ENCODE measurements at regions not wholly inside any gene's neighbourhood (a gene's known extent, or its start where the extent isn't known, plus 50 kb on each side); places are given as distances from the start of the nearest gene placed in this dataset.
"Not testable (repeated sequence)": the region's sequence is repeated elsewhere in the genome, so short reads cannot be mapped to it uniquely, and the experiment has no call there.

GRCh38 chr17:63265526-63265925, 180.6 kb downstream of the CYB561 start:
- DNase-seq: no peak

GRCh38 chr17:63267846-63268245, 178.3 kb downstream of the CYB561 start:
- no peak for DNase-seq

GRCh38 chr17:63268827-63269226, 177.3 kb downstream of the CYB561 start:
- no peak for DNase-seq

- no peak for DNase-seq
These were observed 175.5 kb downstream of the CYB561 start for GRCh38 chr17:63270610-63271009.

GRCh38 chr17:63274146-63274545, 172.0 kb downstream of the CYB561 start:
- DNase-seq: no peak

- DNase-seq: no peak
These were observed 170.7 kb downstream of the CYB561 start for GRCh38 chr17:63275318-63275970.

GRCh38 chr17:63275971-63276745, 169.9 kb downstream of the CYB561 start:
- no peak for DNase-seq

- no peak for DNase-seq
These were observed 169.3 kb downstream of the CYB561 start for GRCh38 chr17:63276821-63277220.

GRCh38 chr17:63277629-63278028, 168.5 kb downstream of the CYB561 start:
- no peak for DNase-seq

- DNase-seq: no peak
These were observed 167.2 kb downstream of the CYB561 start for GRCh38 chr17:63278728-63279442.

- DNase-seq: no peak
These were observed 166.4 kb downstream of the CYB561 start for GRCh38 chr17:63279498-63280230.

GRCh38 chr17:63282455-63282854, 163.7 kb downstream of the CYB561 start:
- DNase-seq: no peak

- DNase-seq: no peak
These were observed 160.6 kb downstream of the CYB561 start for GRCh38 chr17:63285551-63285950.

- DNase-seq: no peak
These were observed 159.9 kb downstream of the CYB561 start for GRCh38 chr17:63286254-63286653.

GRCh38 chr17:63287006-63287405, 159.1 kb downstream of the CYB561 start:
- DNase-seq: not testable (repeated sequence)

- no peak for DNase-seq
These were observed 156.2 kb downstream of the CYB561 start for GRCh38 chr17:63289931-63290330.

GRCh38 chr17:63290351-63290750, 155.8 kb downstream of the CYB561 start:
- DNase-seq: no peak

GRCh38 chr17:63290784-63291183, 155.3 kb downstream of the CYB561 start:
- no peak for DNase-seq

GRCh38 chr17:63291258-63291657, 154.8 kb downstream of the CYB561 start:
- DNase-seq: no peak

- DNase-seq: no peak
These were observed 153.7 kb downstream of the CYB561 start for GRCh38 chr17:63292421-63292820.

- DNase-seq: no peak
These were observed 152.6 kb downstream of the CYB561 start for GRCh38 chr17:63293323-63294075.

GRCh38 chr17:63294776-63295175, 151.3 kb downstream of the CYB561 start:
- DNase-seq: no peak
